22Rv1 (cell line): ENCODE measurements at regions not wholly inside any gene's neighbourhood (a gene's known extent, or its start where the extent isn't known, plus 50 kb on each side); places are given as distances from the start of the nearest gene placed in this dataset.
A peak's percentile ranks its signal among the peaks of the same experiment; 100 is the strongest.

Experiments used
- CTCF ChIP-seq: fragments of 450-650 bp; IDR thresholded peaks from 2 replicates; pipeline ENCODE4 v1.5.1; 2017; ENCODE audit warnings: mild to moderate bottlenecking
- ZFX ChIP-seq: fragments of 450-650 bp; IDR thresholded peaks from 2 replicates; pipeline ENCODE4 v1.6.1; 2017; ENCODE audit warnings: antibody characterized with exemption, borderline replicate concordance

- TF ChIP-seq CTCF (peak; percentile 82), ZFX (no peak)
These were observed 221.8 kb upstream of the SSTR1 start for GRCh38 chr14:37985826-37986470.
